IMR-90 (cell line): ENCODE measurements at regions not wholly inside any gene's neighbourhood (a gene's known extent, or its start where the extent isn't known, plus 50 kb on each side); places are given as distances from the start of the nearest gene placed in this dataset.

Source experiments
- ATAC-seq: fragments of 200-7000 bp; cut with Tn5 transposase; 2 replicates; pipeline ENCODE4 v1.9.1; 2020; ENCODE audit warnings: low read depth, mild to moderate bottlenecking, moderate library complexity
- BruUV-seq: library from RNA; stranded (reverse); fragments of 400-500 nt; replicated peaks from 2 replicates; lab custom pipeline; 2021; lab: Mats Ljungman, UMichigan
- CTCF ChIA-PET: fragments of 300-600 bp; formaldehyde crosslinking; extraction: SDS; loops from one replicate; lab custom pipeline; 2021; ENCODE audit warnings: antibody characterized with exemption; lab: Yijun Ruan, JAX
- POLR2A ChIA-PET: fragments of 300-600 bp; sonication (Branson Sonifier 250); formaldehyde crosslinking; loops from one replicate; lab custom pipeline; 2022; ENCODE audit warnings: antibody characterized with exemption; ENCODE audit not compliant: unreplicated experiment; lab: Charles Lee
- DNase-seq: peaks from one replicate; pipeline ENCODE4 v3.0.0; 2013
- H2AFZ ChIP-seq: replicated peaks from 2 replicates; pipeline ENCODE3; 2013; ENCODE audit warnings: low read length, mild to moderate bottlenecking; ENCODE audit not compliant: poor library complexity
- H2AK5ac ChIP-seq: 2 replicates; pipeline ENCODE4 v1.6.1; 2013; ENCODE audit warnings: low read depth, low read length, inconsistent platforms
- H2AK9ac ChIP-seq: replicated peaks from 2 replicates; pipeline ENCODE3; 2013; ENCODE audit warnings: mild to moderate bottlenecking, low read depth, low read length, moderate library complexity; ENCODE audit not compliant: poor library complexity
- H2BK120ac ChIP-seq: 2 replicates; pipeline ENCODE4 v1.6.1; 2013; ENCODE audit warnings: low read depth, low read length, inconsistent platforms
- H2BK15ac ChIP-seq: 3 replicates; pipeline ENCODE4 v1.6.1; 2013; ENCODE audit warnings: low read depth, low read length, inconsistent platforms
- H2BK20ac ChIP-seq: 2 replicates; pipeline ENCODE4 v1.6.1; 2013; ENCODE audit warnings: low read depth, mild to moderate bottlenecking, inconsistent platforms, low read length, moderate library complexity
- H2BK5ac ChIP-seq: 2 replicates; pipeline ENCODE4 v1.6.1; 2013; ENCODE audit warnings: mild to moderate bottlenecking, low read depth, low read length, inconsistent platforms; ENCODE audit not compliant: poor library complexity, severe bottlenecking
- H3K14ac ChIP-seq: replicated peaks from 2 replicates; pipeline ENCODE4 v1.6.1; 2013; ENCODE audit warnings: low read depth, low read length, inconsistent platforms
- H3K18ac ChIP-seq: 2 replicates; pipeline ENCODE4 v1.6.1; 2013; ENCODE audit warnings: low read depth, low read length, control low read depth
- H3K23ac ChIP-seq: 2 replicates; pipeline ENCODE4 v1.6.1; 2013; ENCODE audit warnings: low read depth, low read length, inconsistent platforms
- H3K27ac ChIP-seq: 2 replicates; pipeline ENCODE4 v1.5.1; 2013; ENCODE audit warnings: mild to moderate bottlenecking, control low read depth, low read length; ENCODE audit not compliant: insufficient read depth
- H3K27me3 ChIP-seq: 2 replicates; pipeline ENCODE4 v1.6.1; 2013; ENCODE audit warnings: low read length; ENCODE audit not compliant: control insufficient read depth, insufficient read depth
- H3K36me3 ChIP-seq: 2 replicates; pipeline ENCODE4 v1.6.1; 2013; ENCODE audit warnings: low read length, mixed read lengths; ENCODE audit not compliant: control insufficient read depth, insufficient read depth
- H3K4ac ChIP-seq: 2 replicates; pipeline ENCODE4 v1.6.1; 2013; ENCODE audit warnings: low read depth, low read length, inconsistent platforms
- H3K4me1 ChIP-seq: 2 replicates; pipeline ENCODE4 v1.6.1; 2013; ENCODE audit warnings: low read length, mixed read lengths; ENCODE audit not compliant: control insufficient read depth, insufficient read depth
- H3K4me2 ChIP-seq: 2 replicates; pipeline ENCODE4 v1.6.1; 2013; ENCODE audit warnings: low read depth, mild to moderate bottlenecking, control low read depth, low read length, moderate library complexity
- H3K4me3 ChIP-seq: 2 replicates; pipeline ENCODE4 v1.5.1; 2013; ENCODE audit warnings: low read depth, mild to moderate bottlenecking, control low read depth, low read length, moderate library complexity; ENCODE audit not compliant: insufficient read depth
- H3K56ac ChIP-seq: 2 replicates; pipeline ENCODE4 v1.6.1; 2013; ENCODE audit warnings: low read length, inconsistent platforms; ENCODE audit not compliant: insufficient read depth; ENCODE audit errors: extremely low read depth
- H3K79me1 ChIP-seq, 2 experiments: 2 replicates each; pipeline ENCODE4 v1.6.1; 2013; ENCODE audit warnings: low read length in 2 of 2, inconsistent platforms in 1 of 2, low read depth in 1 of 2
- H3K9ac ChIP-seq: 2 replicates; pipeline ENCODE4 v1.6.1; 2013; ENCODE audit warnings: low read depth, low read length, control low read depth
- H3K9me1 ChIP-seq: 2 replicates; pipeline ENCODE4 v1.6.1; 2013; ENCODE audit warnings: low read length, inconsistent platforms; ENCODE audit not compliant: insufficient read depth
- H3K9me3 ChIP-seq: 2 replicates; pipeline ENCODE4 v1.6.1; 2013; ENCODE audit warnings: low read length; ENCODE audit not compliant: control insufficient read depth, insufficient read depth
- H4K20me1 ChIP-seq: 2 replicates; pipeline ENCODE4 v1.6.1; 2013; ENCODE audit warnings: low read length, inconsistent platforms; ENCODE audit not compliant: insufficient read depth
- H4K5ac ChIP-seq: 2 replicates; pipeline ENCODE4 v1.6.1; 2013; ENCODE audit warnings: mild to moderate bottlenecking, low read depth, low read length, control low read depth
- H4K8ac ChIP-seq, 2 experiments: 2 replicates each; pipeline ENCODE4 v1.6.1; 2013; ENCODE audit warnings: low read depth in 2 of 2, low read length in 2 of 2, control low read depth in 1 of 2, inconsistent platforms in 1 of 2
- H4K91ac ChIP-seq: 2 replicates; pipeline ENCODE4 v1.6.1; 2013; ENCODE audit warnings: low read depth, low read length, inconsistent platforms; ENCODE audit not compliant: insufficient read depth
- BHLHE40 ChIP-seq: fragments of 150-350 bp; IDR thresholded peaks from 2 replicates; pipeline ENCODE4 v1.6.1; 2016; ENCODE audit warnings: mild to moderate bottlenecking, low read depth, low read length
- CEBPB ChIP-seq: IDR thresholded peaks from 2 replicates; pipeline ENCODE4 v1.6.1; 2012; ENCODE audit warnings: low read depth, low read length, improper control_type of control experiment
- CHD1 ChIP-seq: IDR thresholded peaks from 2 replicates; pipeline ENCODE4 v1.6.1; 2012; ENCODE audit warnings: low read depth, low read length, improper control_type of control experiment
- FOS ChIP-seq: fragments of 150-350 bp; IDR thresholded peaks from 2 replicates; pipeline ENCODE4 v1.6.1; 2016; ENCODE audit warnings: low read depth, low read length
- MAFK ChIP-seq: IDR thresholded peaks from 2 replicates; pipeline ENCODE4 v1.6.1; 2012; ENCODE audit warnings: low read depth, low read length, improper control_type of control experiment
- MXI1 ChIP-seq: IDR thresholded peaks from 2 replicates; pipeline ENCODE4 v1.6.1; 2012; ENCODE audit warnings: low read depth, mild to moderate bottlenecking, low read length, moderate library complexity, borderline replicate concordance
- NFE2L2 ChIP-seq: fragments of 150-350 bp; IDR thresholded peaks from 2 replicates; pipeline ENCODE4 v1.6.1; 2016; ENCODE audit warnings: low read depth, mild to moderate bottlenecking, low read length
- POLR2A ChIP-seq: IDR thresholded peaks from 2 replicates; pipeline ENCODE4 v1.6.1; 2012; ENCODE audit warnings: mild to moderate bottlenecking, low read depth, low read length
- RCOR1 ChIP-seq: IDR thresholded peaks from 2 replicates; pipeline ENCODE4 v1.6.1; 2012; ENCODE audit warnings: mild to moderate bottlenecking, low read length, improper control_type of control experiment; ENCODE audit not compliant: insufficient replicate concordance
- RFX5 ChIP-seq: IDR thresholded peaks from 2 replicates; pipeline ENCODE4 v1.8.0; 2012; ENCODE audit warnings: low read depth, mild to moderate bottlenecking, low read length, moderate library complexity
- SMC3 ChIP-seq: fragments of 150-350 bp; IDR thresholded peaks from 2 replicates; pipeline ENCODE4 v1.6.1; 2016; ENCODE audit warnings: low read depth, mild to moderate bottlenecking, antibody characterized with exemption, low read length, moderate library complexity
- WGBS, 2 experiments: methylation state at CpG; one replicate each; pipeline versions ENCODE4 v1.1.5 to v1.1.7; 2013; ENCODE audit warnings: missing lambda C conversion rate in 2 of 2; ENCODE audit not compliant: insufficient read length in 1 of 2; ENCODE audit errors: extremely low coverage in 2 of 2; 5-methylcytosine and 5-hydroxymethylcytosine counted together
- dilution Hi-C: fragments of 300-500 bp; cut with HindIII; formaldehyde crosslinking; loops from one replicate; pipeline ENCODE4 v1.14.3; 2018; ENCODE audit warnings: low sequenced_read_pairs; ENCODE audit not compliant: unreplicated experiment
- in situ Hi-C: fragments of 300-500 bp; cut with MboI; formaldehyde crosslinking; loops from 3 replicates; pipeline ENCODE4 v1.14.3; 2019; ENCODE audit warnings: low sequenced_read_pairs, inconsistent platforms, mixed read lengths
- intact Hi-C: fragments of 100-400 bp; cut with micrococcal nuclease; formaldehyde crosslinking; loops from 2 replicates; pipeline ENCODE4 v1.10.0; 2022
- TF ChIP-seq, protein P1 (sequence below): fragments of 150-350 bp; IDR thresholded peaks from 2 replicates; pipeline ENCODE4 v1.6.1; 2016; ENCODE audit warnings: low read depth, mild to moderate bottlenecking, low read length, moderate library complexity, borderline replicate concordance
- TF ChIP-seq, protein P2 (sequence below): fragments of 150-350 bp; IDR thresholded peaks from 2 replicates; pipeline ENCODE4 v1.6.1; 2017; ENCODE audit warnings: mild to moderate bottlenecking, antibody characterized with exemption, low read length, low read depth
- TF ChIP-seq, protein P3 (sequence below): conservative IDR thresholded peaks from 2 replicates; pipeline ENCODE4 v1.5.1; 2012; ENCODE audit warnings: mild to moderate bottlenecking, low read depth, low read length, improper control_type of control experiment

DNA sequence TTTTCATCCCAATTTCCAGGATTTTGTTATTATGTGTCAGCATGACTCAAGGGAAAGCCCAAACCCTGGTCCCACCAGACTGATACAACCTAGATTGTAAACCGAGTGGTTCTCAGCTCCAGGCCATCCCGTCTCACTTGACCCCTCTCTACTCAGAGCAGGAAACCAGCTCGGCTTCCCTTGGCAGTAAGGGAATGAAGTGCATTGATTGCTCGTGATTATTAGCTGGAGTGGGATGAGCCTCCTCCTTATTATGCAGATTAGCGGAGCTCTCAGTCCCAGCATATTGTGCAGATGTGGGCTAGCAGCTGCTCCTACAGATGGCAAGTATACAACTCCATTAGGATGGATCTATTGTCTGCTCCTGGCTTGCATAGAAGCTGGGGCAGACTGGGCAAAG is 167.6 kb downstream of the LNPK start:
- no peak overlapping the region for H3K9ac ChIP-seq
- H3K4me2 ChIP-seq = no peak overlapping the region
- ChIA-PET CTCF (no interaction called here), POLR2A (no interaction called here)
- TF ChIP-seq BHLHE40 (no peak), CEBPB (no peak), NFE2L2 (no peak), POLR2A (no peak), FOS (no peak), MXI1 (no peak), CHD1 (no peak), RFX5 (no peak), RCOR1 (no peak), SMC3 (no peak), MAFK (no peak)
- TF ChIP-seq, protein P1, sequence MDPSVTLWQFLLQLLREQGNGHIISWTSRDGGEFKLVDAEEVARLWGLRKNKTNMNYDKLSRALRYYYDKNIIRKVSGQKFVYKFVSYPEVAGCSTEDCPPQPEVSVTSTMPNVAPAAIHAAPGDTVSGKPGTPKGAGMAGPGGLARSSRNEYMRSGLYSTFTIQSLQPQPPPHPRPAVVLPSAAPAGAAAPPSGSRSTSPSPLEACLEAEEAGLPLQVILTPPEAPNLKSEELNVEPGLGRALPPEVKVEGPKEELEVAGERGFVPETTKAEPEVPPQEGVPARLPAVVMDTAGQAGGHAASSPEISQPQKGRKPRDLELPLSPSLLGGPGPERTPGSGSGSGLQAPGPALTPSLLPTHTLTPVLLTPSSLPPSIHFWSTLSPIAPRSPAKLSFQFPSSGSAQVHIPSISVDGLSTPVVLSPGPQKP = no peak
- TF ChIP-seq, protein P2, sequence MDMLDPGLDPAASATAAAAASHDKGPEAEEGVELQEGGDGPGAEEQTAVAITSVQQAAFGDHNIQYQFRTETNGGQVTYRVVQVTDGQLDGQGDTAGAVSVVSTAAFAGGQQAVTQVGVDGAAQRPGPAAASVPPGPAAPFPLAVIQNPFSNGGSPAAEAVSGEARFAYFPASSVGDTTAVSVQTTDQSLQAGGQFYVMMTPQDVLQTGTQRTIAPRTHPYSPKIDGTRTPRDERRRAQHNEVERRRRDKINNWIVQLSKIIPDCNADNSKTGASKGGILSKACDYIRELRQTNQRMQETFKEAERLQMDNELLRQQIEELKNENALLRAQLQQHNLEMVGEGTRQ = no peak
- TF ChIP-seq, protein P3, sequence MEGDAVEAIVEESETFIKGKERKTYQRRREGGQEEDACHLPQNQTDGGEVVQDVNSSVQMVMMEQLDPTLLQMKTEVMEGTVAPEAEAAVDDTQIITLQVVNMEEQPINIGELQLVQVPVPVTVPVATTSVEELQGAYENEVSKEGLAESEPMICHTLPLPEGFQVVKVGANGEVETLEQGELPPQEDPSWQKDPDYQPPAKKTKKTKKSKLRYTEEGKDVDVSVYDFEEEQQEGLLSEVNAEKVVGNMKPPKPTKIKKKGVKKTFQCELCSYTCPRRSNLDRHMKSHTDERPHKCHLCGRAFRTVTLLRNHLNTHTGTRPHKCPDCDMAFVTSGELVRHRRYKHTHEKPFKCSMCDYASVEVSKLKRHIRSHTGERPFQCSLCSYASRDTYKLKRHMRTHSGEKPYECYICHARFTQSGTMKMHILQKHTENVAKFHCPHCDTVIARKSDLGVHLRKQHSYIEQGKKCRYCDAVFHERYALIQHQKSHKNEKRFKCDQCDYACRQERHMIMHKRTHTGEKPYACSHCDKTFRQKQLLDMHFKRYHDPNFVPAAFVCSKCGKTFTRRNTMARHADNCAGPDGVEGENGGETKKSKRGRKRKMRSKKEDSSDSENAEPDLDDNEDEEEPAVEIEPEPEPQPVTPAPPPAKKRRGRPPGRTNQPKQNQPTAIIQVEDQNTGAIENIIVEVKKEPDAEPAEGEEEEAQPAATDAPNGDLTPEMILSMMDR = no peak
- in situ Hi-C loops = no loop called here
- no peak overlapping the region for H3K56ac ChIP-seq
- H2BK120ac ChIP-seq = no peak overlapping the region
- H2AFZ ChIP-seq = peak overlapping the region; percentile 47
- H2BK20ac ChIP-seq = no peak overlapping the region
- dilution Hi-C loops = no loop called here
- no TSS peak for BruUV-seq
- H3K9me3 ChIP-seq = no peaks in the 10 kb centered on the region
- H2BK5ac ChIP-seq = no peak overlapping the region
- no peak overlapping the region for H3K4me3 ChIP-seq
- no peak overlapping the region for H3K18ac ChIP-seq
- no peak overlapping the region for H3K27ac ChIP-seq
- H3K9me1 ChIP-seq = peaks cover 6% of the 10 kb centered on the region
- no peaks in the 10 kb centered on the region for H3K36me3 ChIP-seq
- H2BK15ac ChIP-seq = no peak overlapping the region
- ATAC-seq (no peak), DNase-seq (no peak)
- no CpG with 5 or more reads among the region's 5 CpGs for WGBS, 2 experiments
- H3K23ac ChIP-seq = no peak overlapping the region
- no peak overlapping the region for H4K5ac ChIP-seq
- H3K14ac ChIP-seq = no peak overlapping the region
- H3K4me1 ChIP-seq = peaks cover 3% of the 10 kb centered on the region; the same call in 1 of the 2 replicates
- no peak overlapping the region for H2AK9ac ChIP-seq
- H2AK5ac ChIP-seq = no peak overlapping the region
- H3K27me3 ChIP-seq = peaks cover 3% of the 10 kb centered on the region; the same call in 1 of the 2 replicates
- no peaks in the 10 kb centered on the region for H4K20me1 ChIP-seq
- no peaks in the 10 kb centered on the region for H3K79me1 ChIP-seq
- H4K8ac ChIP-seq = no peak overlapping the region
- no peak overlapping the region for H3K4ac ChIP-seq
- intact Hi-C loops = no loop called here
- H4K91ac ChIP-seq = no peak overlapping the region
